SJCRH30 (cell line): ENCODE measurements at regions not wholly inside any gene's neighbourhood (a gene's known extent, or its start where the extent isn't known, plus 50 kb on each side); places are given as distances from the start of the nearest gene placed in this dataset.

Experiments
- DNase-seq, 2 experiments: peaks; one replicate each; pipeline ENCODE4 v3.0.0-alpha.2; 2015 to 2020
- H3K27ac ChIP-seq: fragments of 250-450 bp; sonication (Bioruptor Pico); 2 replicates; pipeline ENCODE4 v1.5.1; 2020; ENCODE audit warnings: mild to moderate bottlenecking, moderate library complexity
- H3K27me3 ChIP-seq: fragments of 250-450 bp; sonication (Bioruptor Pico); 2 replicates; pipeline ENCODE4 v1.5.1; 2020; ENCODE audit warnings: mild to moderate bottlenecking, moderate library complexity
- H3K36me3 ChIP-seq: fragments of 250-450 bp; sonication (Bioruptor Pico); 2 replicates; pipeline ENCODE4 v1.5.1; 2020; ENCODE audit warnings: mild to moderate bottlenecking, moderate library complexity
- H3K4me1 ChIP-seq: fragments of 250-450 bp; sonication (Bioruptor Pico); 2 replicates; pipeline ENCODE4 v1.5.1; 2020; ENCODE audit warnings: mild to moderate bottlenecking, moderate library complexity
- H3K4me3 ChIP-seq: fragments of 250-450 bp; sonication (Bioruptor Pico); 2 replicates; pipeline ENCODE4 v1.5.1; 2020; ENCODE audit warnings: mild to moderate bottlenecking, moderate library complexity
- H3K9me3 ChIP-seq: fragments of 250-450 bp; sonication (Bioruptor Pico); replicated peaks from 2 replicates; pipeline ENCODE4 v1.5.1; 2020; ENCODE audit warnings: mild to moderate bottlenecking, moderate library complexity

GRCh38 chr7:118061386-118061785, 122.6 kb upstream of the LSM8 start:
- H3K4me3 ChIP-seq = no peak overlapping the region
- H3K27ac ChIP-seq = no peak overlapping the region
- H3K36me3 ChIP-seq = no peaks in the 10 kb centered on the region
- no peaks in the 10 kb centered on the region for H3K4me1 ChIP-seq
- H3K9me3 ChIP-seq = no peaks in the 10 kb centered on the region
- no peaks in the 10 kb centered on the region for H3K27me3 ChIP-seq
- no peak for DNase-seq

GRCh38 chr7:118072893-118073674, 110.9 kb upstream of the LSM8 start:
- DNase-seq = no peak
- H3K9me3 ChIP-seq = no peaks in the 10 kb centered on the region
- no peaks in the 10 kb centered on the region for H3K36me3 ChIP-seq
- H3K4me3 ChIP-seq = no peak overlapping the region
- no peaks in the 10 kb centered on the region for H3K4me1 ChIP-seq
- H3K27ac ChIP-seq = no peak overlapping the region
- no peaks in the 10 kb centered on the region for H3K27me3 ChIP-seq

- no peaks in the 10 kb centered on the region for H3K36me3 ChIP-seq
- no peaks in the 10 kb centered on the region for H3K4me1 ChIP-seq
- no peak overlapping the region for H3K27ac ChIP-seq
- H3K27me3 ChIP-seq = no peaks in the 10 kb centered on the region
- no peak for DNase-seq
- H3K4me3 ChIP-seq = no peak overlapping the region
- no peaks in the 10 kb centered on the region; the same call in 1 of the 2 replicates for H3K9me3 ChIP-seq
These were observed 108.0 kb upstream of the LSM8 start for GRCh38 chr7:118075936-118076335.

GRCh38 chr7:118076564-118076963, 107.4 kb upstream of the LSM8 start:
- H3K27me3 ChIP-seq = no peaks in the 10 kb centered on the region
- H3K9me3 ChIP-seq = no peaks in the 10 kb centered on the region; the same call in 1 of the 2 replicates

GRCh38 chr7:118078015-118078414, 105.9 kb upstream of the LSM8 start:
- no peak overlapping the region for H3K4me3 ChIP-seq
- no peaks in the 10 kb centered on the region for H3K4me1 ChIP-seq
- no peaks in the 10 kb centered on the region for H3K36me3 ChIP-seq
- H3K27me3 ChIP-seq = peaks cover 6% of the 10 kb centered on the region
- no peaks in the 10 kb centered on the region; the same call in 1 of the 2 replicates for H3K9me3 ChIP-seq
- no peak overlapping the region for H3K27ac ChIP-seq
- no peak for DNase-seq

More at GRCh38 chr7:118076564-118076963, 107.4 kb upstream of the LSM8 start:
- H3K4me3 ChIP-seq = no peak overlapping the region
- no peaks in the 10 kb centered on the region for H3K4me1 ChIP-seq
- no peak overlapping the region for H3K27ac ChIP-seq
- no peak for DNase-seq
- no peaks in the 10 kb centered on the region for H3K36me3 ChIP-seq

- no peaks in the 10 kb centered on the region; the same call in 1 of the 2 replicates for H3K9me3 ChIP-seq
- H3K27me3 ChIP-seq = peaks cover 7% of the 10 kb centered on the region
- H3K27ac ChIP-seq = no peak overlapping the region
- H3K4me1 ChIP-seq = no peaks in the 10 kb centered on the region
- no peak for DNase-seq
- no peak overlapping the region for H3K4me3 ChIP-seq
- H3K36me3 ChIP-seq = no peaks in the 10 kb centered on the region
These were observed 104.6 kb upstream of the LSM8 start for GRCh38 chr7:118079369-118079768.

- peaks cover 11% of the 10 kb centered on the region for H3K27me3 ChIP-seq
- H3K4me1 ChIP-seq = no peaks in the 10 kb centered on the region
- peak; percentile 5 to 36 for DNase-seq
- H3K4me3 ChIP-seq = no peak overlapping the region
- no peaks in the 10 kb centered on the region; the same call in 1 of the 2 replicates for H3K9me3 ChIP-seq
- no peak overlapping the region for H3K27ac ChIP-seq
- H3K36me3 ChIP-seq = no peaks in the 10 kb centered on the region
These were observed 103.0 kb upstream of the LSM8 start for GRCh38 chr7:118080947-118081346.

GRCh38 chr7:118082506-118082905, 101.5 kb upstream of the LSM8 start:
- DNase-seq = no peak
- no peaks in the 10 kb centered on the region for H3K36me3 ChIP-seq
- H3K27ac ChIP-seq = no peak overlapping the region
- H3K4me3 ChIP-seq = no peak overlapping the region
- H3K27me3 ChIP-seq = peaks cover 11% of the 10 kb centered on the region
- no peaks in the 10 kb centered on the region for H3K4me1 ChIP-seq
- no peaks in the 10 kb centered on the region; the same call in 1 of the 2 replicates for H3K9me3 ChIP-seq

GRCh38 chr7:118085000-118085399, 99.0 kb upstream of the LSM8 start:
- H3K9me3 ChIP-seq = no peaks in the 10 kb centered on the region; the same call in 1 of the 2 replicates
- no peak for DNase-seq
- H3K4me1 ChIP-seq = no peaks in the 10 kb centered on the region
- H3K27ac ChIP-seq = no peak overlapping the region
- H3K27me3 ChIP-seq = peaks cover 11% of the 10 kb centered on the region
- H3K36me3 ChIP-seq = no peaks in the 10 kb centered on the region
- no peak overlapping the region for H3K4me3 ChIP-seq

- Histone ChIP-seq H3K27me3 (peaks cover 11% of the 10 kb centered on the region), H3K4me1 (no peaks in the 10 kb centered on the region), H3K9me3 (no peaks in the 10 kb centered on the region), H3K27ac (no peak overlapping the region), H3K36me3 (no peaks in the 10 kb centered on the region), H3K4me3 (no peak overlapping the region)
- DNase-seq = no peak
These were observed 96.8 kb upstream of the LSM8 start for GRCh38 chr7:118087126-118087525.

- Histone ChIP-seq H3K9me3 (no peaks in the 10 kb centered on the region), H3K4me1 (no peaks in the 10 kb centered on the region), H3K27ac (no peak overlapping the region), H3K27me3 (no peaks in the 10 kb centered on the region; the same call in 1 of the 2 replicates), H3K4me3 (no peak overlapping the region), H3K36me3 (no peaks in the 10 kb centered on the region)
- DNase-seq = no peak
These were observed 89.9 kb upstream of the LSM8 start for GRCh38 chr7:118094044-118094443.

- no peak overlapping the region for H3K4me3 ChIP-seq
- H3K4me1 ChIP-seq = no peaks in the 10 kb centered on the region
- H3K36me3 ChIP-seq = no peaks in the 10 kb centered on the region
- H3K9me3 ChIP-seq = no peaks in the 10 kb centered on the region
- no peak overlapping the region for H3K27ac ChIP-seq
- DNase-seq = peak in 1 of 2 experiments; percentile 25
- H3K27me3 ChIP-seq = no peaks in the 10 kb centered on the region; the same call in 1 of the 2 replicates
These were observed 79.0 kb upstream of the LSM8 start for GRCh38 chr7:118104812-118105441.

GRCh38 chr7:118109607-118110006, 74.4 kb upstream of the LSM8 start:
- Histone ChIP-seq H3K9me3 (no peaks in the 10 kb centered on the region), H3K36me3 (no peaks in the 10 kb centered on the region), H3K27ac (no peak overlapping the region), H3K4me3 (no peak overlapping the region), H3K4me1 (no peaks in the 10 kb centered on the region), H3K27me3 (no peaks in the 10 kb centered on the region; the same call in 1 of the 2 replicates)
- DNase-seq = no peak

GRCh38 chr7:118110178-118110925, 73.6 kb upstream of the LSM8 start:
- H3K4me3 ChIP-seq = no peak overlapping the region
- no peaks in the 10 kb centered on the region; the same call in 1 of the 2 replicates for H3K27me3 ChIP-seq
- H3K4me1 ChIP-seq = no peaks in the 10 kb centered on the region
- no peak overlapping the region for H3K27ac ChIP-seq
- H3K9me3 ChIP-seq = no peaks in the 10 kb centered on the region
- no peaks in the 10 kb centered on the region for H3K36me3 ChIP-seq
- no peak for DNase-seq

GRCh38 chr7:118111347-118111746, 72.6 kb upstream of the LSM8 start:
- Histone ChIP-seq H3K4me3 (no peak overlapping the region), H3K36me3 (no peaks in the 10 kb centered on the region), H3K27me3 (no peaks in the 10 kb centered on the region; the same call in 1 of the 2 replicates), H3K4me1 (no peaks in the 10 kb centered on the region), H3K9me3 (no peaks in the 10 kb centered on the region), H3K27ac (no peak overlapping the region)
- DNase-seq = no peak
